NT2/D1 (cell line): ENCODE measurements at regions not wholly inside any gene's neighbourhood (a gene's known extent, or its start where the extent isn't known, plus 50 kb on each side); places are given as distances from the start of the nearest gene placed in this dataset.

Experiments
- SUZ12 ChIP-seq: IDR thresholded peaks from 2 replicates; pipeline ENCODE4 v1.6.1; 2011; ENCODE audit not compliant: insufficient read length, insufficient read depth; ENCODE audit errors: extremely low read depth
- YY1 ChIP-seq: IDR thresholded peaks from 2 replicates; pipeline ENCODE4 v1.6.1; 2011; ENCODE audit not compliant: insufficient read length, insufficient read depth
- ZNF274 ChIP-seq: IDR thresholded peaks from 2 replicates; pipeline ENCODE4 v1.6.1; 2011; ENCODE audit warnings: mild to moderate bottlenecking, low read depth, low read length

- TF ChIP-seq YY1 (no peak), SUZ12 (no peak), ZNF274 (no peak)
Measured at GRCh38 chr6:100212131-100212530, 218.1 kb upstream of the MCHR2 start.
